ENCODE measurements at regions not wholly inside any gene's neighbourhood (a gene's known extent, or its start where the extent isn't known, plus 50 kb on each side); places are given as distances from the start of the nearest gene placed in this dataset.
"Not testable (repeated sequence)": the region's sequence is repeated elsewhere in the genome, so short reads cannot be mapped to it uniquely, and the experiment has no call there.

GRCh38 chr2:136281281-136282114 is 163.5 kb upstream of the CXCR4 start:
- Histone ChIP-seq H3T11ph (ENCODE audit: low read length) (no peak overlapping the region), H3K9ac (ENCODE audit: extremely low read depth, insufficient read length, low read length) (no peak overlapping the region), H4K91ac (ENCODE audit: insufficient read length, low read depth, low read length) (no peak overlapping the region), H4K20me1 (ENCODE audit: control insufficient read depth, insufficient read depth, insufficient read length) (no peaks in the 10 kb centered on the region), H3K4me1 (ENCODE audit: insufficient read depth, low read length) (no peaks in the 10 kb centered on the region), H3K79me1 (ENCODE audit: insufficient read depth, low read depth, low read length, poor library complexity, severe bottlenecking) (no peaks in the 10 kb centered on the region), H2BK15ac (ENCODE audit: low read depth, low read length) (no peak overlapping the region), H2BK12ac (ENCODE audit: insufficient read length, low read depth, low read length) (no peak overlapping the region), H2AFZ (ENCODE audit: low read length) (no peak overlapping the region), H3K9me3 (ENCODE audit: control insufficient read depth, low read depth, low read length) (no peaks in the 10 kb centered on the region), H3K23ac (ENCODE audit: insufficient read length, low read depth, low read length) (no peak overlapping the region), H3K14ac (ENCODE audit: insufficient read depth, low read length) (no peak overlapping the region), H2BK120ac (ENCODE audit: low read depth, low read length, poor library complexity, severe bottlenecking) (no peak overlapping the region), H3K56ac (ENCODE audit: insufficient read length, low read depth, low read length) (no peak overlapping the region), H3K27ac (ENCODE audit: insufficient read length, low read depth, low read length) (no peak overlapping the region), H3K23me2 (ENCODE audit: insufficient read length, low read depth, low read length, poor library complexity, severe bottlenecking) (no peaks in the 10 kb centered on the region), H3K4ac (ENCODE audit: low read depth, low read length) (no peak overlapping the region), H4K5ac (ENCODE audit: insufficient read length, low read depth, low read length) (no peak overlapping the region), H3K18ac (ENCODE audit: insufficient read length, low read depth, low read length) (no peak overlapping the region), H3K79me2 (ENCODE audit: insufficient read depth, low read length) (no peaks in the 10 kb centered on the region), H2BK5ac (ENCODE audit: insufficient read length, low read length) (no peak overlapping the region), H4K8ac (replicated peaks; ENCODE audit: insufficient read length, low read depth, low read length) (no peak overlapping the region), H3K27me3 (ENCODE audit: insufficient read depth, low read length) (no peaks in the 10 kb centered on the region; the same call in 1 of the 2 replicates), H3K4me2 (ENCODE audit: insufficient read depth, insufficient read length, low read length) (no peak overlapping the region), H2BK20ac (ENCODE audit: low read depth, low read length, poor library complexity, severe bottlenecking) (no peak overlapping the region), H2AK5ac (ENCODE audit: insufficient read length, low read length) (no peak overlapping the region)
- WGBS (ENCODE audit: extremely low coverage, insufficient read length, low lambda C conversion rate) = no CpG with 5 or more reads among the region's 17 CpGs
- no peaks in the 10 kb centered on the region for H3K36me3 Mint-ChIP-seq (ENCODE audit: insufficient read depth in 1 of 3, low read depth in 3 of 3)
- no peak overlapping the region for H3K4me3 Mint-ChIP-seq
- TF ChIP-seq, protein P1, sequence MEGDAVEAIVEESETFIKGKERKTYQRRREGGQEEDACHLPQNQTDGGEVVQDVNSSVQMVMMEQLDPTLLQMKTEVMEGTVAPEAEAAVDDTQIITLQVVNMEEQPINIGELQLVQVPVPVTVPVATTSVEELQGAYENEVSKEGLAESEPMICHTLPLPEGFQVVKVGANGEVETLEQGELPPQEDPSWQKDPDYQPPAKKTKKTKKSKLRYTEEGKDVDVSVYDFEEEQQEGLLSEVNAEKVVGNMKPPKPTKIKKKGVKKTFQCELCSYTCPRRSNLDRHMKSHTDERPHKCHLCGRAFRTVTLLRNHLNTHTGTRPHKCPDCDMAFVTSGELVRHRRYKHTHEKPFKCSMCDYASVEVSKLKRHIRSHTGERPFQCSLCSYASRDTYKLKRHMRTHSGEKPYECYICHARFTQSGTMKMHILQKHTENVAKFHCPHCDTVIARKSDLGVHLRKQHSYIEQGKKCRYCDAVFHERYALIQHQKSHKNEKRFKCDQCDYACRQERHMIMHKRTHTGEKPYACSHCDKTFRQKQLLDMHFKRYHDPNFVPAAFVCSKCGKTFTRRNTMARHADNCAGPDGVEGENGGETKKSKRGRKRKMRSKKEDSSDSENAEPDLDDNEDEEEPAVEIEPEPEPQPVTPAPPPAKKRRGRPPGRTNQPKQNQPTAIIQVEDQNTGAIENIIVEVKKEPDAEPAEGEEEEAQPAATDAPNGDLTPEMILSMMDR (conservative IDR thresholded peaks at IDR 0.05) = no peak
- H3K27ac Mint-ChIP-seq = no peak overlapping the region
- peaks cover 2% of the 10 kb centered on the region; the same call in 1 of the 2 replicates for H3K27me3 Mint-ChIP-seq (ENCODE audit: low read depth)
- H3K9me3 Mint-ChIP-seq = no peaks in the 10 kb centered on the region
- peaks cover 4 to 9% of the 10 kb centered on the region in 2 experiments; a peak in 3 of 4 replicates for H3K4me1 Mint-ChIP-seq
- DNase-seq = no peak

DNA sequence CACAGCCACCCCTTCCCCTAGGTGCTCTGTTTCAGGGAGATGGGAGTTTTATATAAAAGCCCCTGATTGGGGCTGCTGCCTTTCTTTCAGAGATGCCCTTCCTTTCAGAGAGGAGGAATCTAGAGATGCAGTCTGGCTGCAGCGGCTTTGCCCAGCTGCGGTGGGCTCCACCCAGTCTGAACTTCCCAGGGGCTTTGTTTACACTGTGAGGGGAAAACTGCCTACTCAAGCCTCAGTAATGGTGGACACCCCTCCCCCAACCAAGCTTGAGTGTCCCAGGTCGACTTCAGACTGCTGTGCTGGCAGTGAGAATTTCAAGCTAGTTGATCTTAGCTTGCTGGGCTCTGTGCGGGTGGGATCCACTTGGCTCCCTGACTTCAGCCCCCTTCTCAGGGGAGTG is 148.4 kb upstream of the CXCR4 start:
- H3K56ac ChIP-seq (ENCODE audit: insufficient read length, low read depth, low read length); H3K9ac ChIP-seq (ENCODE audit: extremely low read depth, insufficient read length, low read length); H2BK15ac ChIP-seq (ENCODE audit: low read depth, low read length); H2BK20ac ChIP-seq (ENCODE audit: low read depth, low read length, poor library complexity, severe bottlenecking); H3K27me3 ChIP-seq (ENCODE audit: insufficient read depth, low read length); DNase-seq; H3K27ac ChIP-seq (ENCODE audit: insufficient read length, low read depth, low read length); H3K79me1 ChIP-seq (ENCODE audit: insufficient read depth, low read depth, low read length, poor library complexity, severe bottlenecking); H4K20me1 ChIP-seq (ENCODE audit: control insufficient read depth, insufficient read depth, insufficient read length); H2AK5ac ChIP-seq (ENCODE audit: insufficient read length, low read length); H4K91ac ChIP-seq (ENCODE audit: insufficient read length, low read depth, low read length); H4K5ac ChIP-seq (ENCODE audit: insufficient read length, low read depth, low read length); H3K79me2 ChIP-seq (ENCODE audit: insufficient read depth, low read length); H3K4ac ChIP-seq (ENCODE audit: low read depth, low read length); H2BK120ac ChIP-seq (ENCODE audit: low read depth, low read length, poor library complexity, severe bottlenecking); H3K23ac ChIP-seq (ENCODE audit: insufficient read length, low read depth, low read length); H3K4me1 Mint-ChIP-seq; H3K9me3 ChIP-seq (ENCODE audit: control insufficient read depth, low read depth, low read length); H3T11ph ChIP-seq (ENCODE audit: low read length); H3K36me3 Mint-ChIP-seq (ENCODE audit: insufficient read depth in 1 of 3, low read depth in 3 of 3); H3K27me3 Mint-ChIP-seq (ENCODE audit: low read depth); H3K27ac Mint-ChIP-seq; H2AFZ ChIP-seq (ENCODE audit: low read length); H2BK5ac ChIP-seq (ENCODE audit: insufficient read length, low read length); H3K23me2 ChIP-seq (ENCODE audit: insufficient read length, low read depth, low read length, poor library complexity, severe bottlenecking); H3K4me1 ChIP-seq (ENCODE audit: insufficient read depth, low read length); H2BK12ac ChIP-seq (ENCODE audit: insufficient read length, low read depth, low read length); H4K8ac ChIP-seq (replicated peaks; ENCODE audit: insufficient read length, low read depth, low read length); H3K18ac ChIP-seq (ENCODE audit: insufficient read length, low read depth, low read length); H3K4me3 Mint-ChIP-seq; H3K14ac ChIP-seq (ENCODE audit: insufficient read depth, low read length); H3K4me2 ChIP-seq (ENCODE audit: insufficient read depth, insufficient read length, low read length): not testable (repeated sequence)
- peaks cover 12 to 18% of the 10 kb centered on the region in 2 experiments for H3K9me3 Mint-ChIP-seq
- no CpG with 5 or more reads among the region's 4 CpGs for WGBS (ENCODE audit: extremely low coverage, insufficient read length, low lambda C conversion rate)
